BLaER1 (cell line): ENCODE measurements at regions not wholly inside any gene's neighbourhood (a gene's known extent, or its start where the extent isn't known, plus 50 kb on each side); places are given as distances from the start of the nearest gene placed in this dataset.

Experiments
- H3K27ac ChIP-seq: shearing (Covaris generic); formaldehyde crosslinking; 2 replicates; pipeline ENCODE4 v1.8.1; 2022
- H3K27me3 ChIP-seq: shearing (Covaris generic); formaldehyde crosslinking; 2 replicates; pipeline ENCODE4 v1.8.1; 2022
- H3K36me3 ChIP-seq: shearing (Covaris generic); formaldehyde crosslinking; 2 replicates; pipeline ENCODE4 v1.8.1; 2022
- H3K4me1 ChIP-seq: shearing (Covaris generic); formaldehyde crosslinking; 2 replicates; pipeline ENCODE4 v1.8.1; 2022
- H3K4me2 ChIP-seq: shearing (Covaris generic); formaldehyde crosslinking; 2 replicates; pipeline ENCODE4 v1.8.1; 2022
- H3K4me3 ChIP-seq: shearing (Covaris generic); formaldehyde crosslinking; 2 replicates; pipeline ENCODE4 v1.8.1; 2022
- H3K9ac ChIP-seq: shearing (Covaris generic); formaldehyde crosslinking; 2 replicates; pipeline ENCODE4 v1.8.1; 2022
- H3K9me3 ChIP-seq: shearing (Covaris generic); formaldehyde crosslinking; 2 replicates; pipeline ENCODE4 v1.8.1; 2022
- H4K20me1 ChIP-seq: shearing (Covaris generic); formaldehyde crosslinking; 2 replicates; pipeline ENCODE4 v1.8.1; 2022
- Cebpa-rat ChIP-seq: shearing (Covaris generic); IDR thresholded peaks from 2 replicates; pipeline ENCODE4 v1.8.1; 2022

DNA sequence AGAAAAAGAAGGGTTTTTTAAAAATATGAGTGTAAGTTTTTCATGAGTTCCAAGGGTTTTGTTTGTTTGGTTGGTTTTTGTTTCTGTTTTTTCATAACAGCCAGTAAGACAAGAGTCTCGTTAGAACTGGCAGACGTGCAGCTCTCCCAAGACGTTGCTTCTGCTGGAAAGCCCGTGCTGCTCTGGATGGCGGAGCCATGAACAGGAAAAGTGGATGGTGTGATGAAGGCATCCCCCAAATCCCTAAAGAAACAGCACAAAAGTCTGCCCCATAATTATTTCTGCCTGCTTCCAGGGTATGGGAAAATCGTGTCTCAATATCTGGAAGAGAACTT is 157.9 kb upstream of the BACE2 start:
- no peaks in the 10 kb centered on the region for H3K27me3 ChIP-seq
- no peak overlapping the region for H3K27ac ChIP-seq
- no peak overlapping the region for H3K9ac ChIP-seq

GRCh38 chr21:41011098-41011731 is 156.7 kb upstream of the BACE2 start:
- no peaks in the 10 kb centered on the region for H3K9me3 ChIP-seq
- H4K20me1 ChIP-seq, result no peaks in the 10 kb centered on the region
- no peaks in the 10 kb centered on the region for H3K4me1 ChIP-seq
- no peak for TF ChIP-seq Cebpa-rat
- H3K27ac ChIP-seq, result no peak overlapping the region
- H3K9ac ChIP-seq, result no peak overlapping the region
- H3K27me3 ChIP-seq, result no peaks in the 10 kb centered on the region
- no peak overlapping the region for H3K4me3 ChIP-seq
- no peak overlapping the region for H3K4me2 ChIP-seq
- H3K36me3 ChIP-seq, result no peaks in the 10 kb centered on the region

More for the DNA sequence above, 157.9 kb upstream of the BACE2 start:
- no peaks in the 10 kb centered on the region for H3K4me1 ChIP-seq
- no peaks in the 10 kb centered on the region for H3K36me3 ChIP-seq
- H4K20me1 ChIP-seq, result no peaks in the 10 kb centered on the region
- H3K4me2 ChIP-seq, result no peak overlapping the region
- H3K9me3 ChIP-seq, result no peaks in the 10 kb centered on the region
- no peak for TF ChIP-seq Cebpa-rat
- H3K4me3 ChIP-seq, result no peak overlapping the region

DNA sequence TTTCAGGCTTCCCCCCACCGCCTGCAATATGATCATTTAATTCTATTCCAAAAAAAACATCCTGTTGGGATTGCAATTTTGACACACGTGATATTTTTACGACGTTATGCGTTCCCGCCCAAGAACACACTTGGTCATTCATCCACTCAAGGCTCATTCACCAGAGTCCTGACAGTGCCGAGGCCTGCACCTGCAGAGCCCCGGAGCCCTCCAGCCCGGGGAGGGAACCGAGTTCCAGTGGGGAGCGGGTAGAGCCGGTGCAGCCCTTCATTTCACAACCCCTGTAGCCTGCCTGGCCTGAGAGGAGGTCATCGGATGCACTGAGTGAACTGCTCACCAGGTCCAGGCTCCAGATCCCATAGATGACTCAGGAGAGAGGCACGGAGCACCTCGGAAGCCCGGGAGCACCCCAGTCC is 156.0 kb upstream of the BACE2 start:
- no peaks in the 10 kb centered on the region for H3K9me3 ChIP-seq
- H3K27ac ChIP-seq, result no peak overlapping the region
- H3K4me2 ChIP-seq, result no peak overlapping the region
- H3K36me3 ChIP-seq, result no peaks in the 10 kb centered on the region
- no peak for TF ChIP-seq Cebpa-rat
- no peaks in the 10 kb centered on the region for H3K4me1 ChIP-seq
- no peaks in the 10 kb centered on the region for H4K20me1 ChIP-seq
- H3K4me3 ChIP-seq, result no peak overlapping the region
- H3K27me3 ChIP-seq, result no peaks in the 10 kb centered on the region
- H3K9ac ChIP-seq, result no peak overlapping the region

- Histone ChIP-seq H3K4me3 (no peak overlapping the region), H3K9me3 (no peaks in the 10 kb centered on the region), H4K20me1 (no peaks in the 10 kb centered on the region), H3K27ac (no peak overlapping the region), H3K9ac (no peak overlapping the region), H3K4me2 (no peak overlapping the region), H3K4me1 (no peaks in the 10 kb centered on the region), H3K27me3 (no peaks in the 10 kb centered on the region), H3K36me3 (no peaks in the 10 kb centered on the region)
- TF ChIP-seq Cebpa-rat, result no peak
Measured at GRCh38 chr21:41012425-41012824, 155.5 kb upstream of the BACE2 start.

DNA sequence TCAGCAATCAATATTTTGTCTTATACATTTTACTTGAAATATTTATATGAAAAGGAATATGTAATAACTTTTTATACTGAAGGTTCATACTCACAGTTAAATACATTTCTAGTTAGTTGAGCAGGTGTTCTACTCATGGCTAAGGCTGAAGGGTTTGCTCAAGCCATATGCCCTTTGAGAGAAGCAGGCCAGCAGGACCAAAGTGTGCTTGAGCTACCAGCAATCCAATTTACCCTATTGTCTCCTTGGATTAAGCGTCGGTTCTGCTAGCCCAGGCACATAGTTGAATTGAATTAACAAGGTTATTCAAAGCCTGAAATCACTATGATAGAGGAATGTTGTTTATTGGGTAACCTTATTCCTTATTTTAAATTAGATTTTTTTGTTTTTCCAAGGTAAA is 151.5 kb upstream of the BACE2 start:
- H3K9me3 ChIP-seq, result no peaks in the 10 kb centered on the region
- H3K9ac ChIP-seq, result no peak overlapping the region
- H3K4me3 ChIP-seq, result no peak overlapping the region
- no peaks in the 10 kb centered on the region for H4K20me1 ChIP-seq
- H3K36me3 ChIP-seq, result no peaks in the 10 kb centered on the region
- no peak overlapping the region for H3K4me2 ChIP-seq
- H3K4me1 ChIP-seq, result no peaks in the 10 kb centered on the region
- H3K27ac ChIP-seq, result no peak overlapping the region
- TF ChIP-seq Cebpa-rat, result no peak
- H3K27me3 ChIP-seq, result no peaks in the 10 kb centered on the region

DNA sequence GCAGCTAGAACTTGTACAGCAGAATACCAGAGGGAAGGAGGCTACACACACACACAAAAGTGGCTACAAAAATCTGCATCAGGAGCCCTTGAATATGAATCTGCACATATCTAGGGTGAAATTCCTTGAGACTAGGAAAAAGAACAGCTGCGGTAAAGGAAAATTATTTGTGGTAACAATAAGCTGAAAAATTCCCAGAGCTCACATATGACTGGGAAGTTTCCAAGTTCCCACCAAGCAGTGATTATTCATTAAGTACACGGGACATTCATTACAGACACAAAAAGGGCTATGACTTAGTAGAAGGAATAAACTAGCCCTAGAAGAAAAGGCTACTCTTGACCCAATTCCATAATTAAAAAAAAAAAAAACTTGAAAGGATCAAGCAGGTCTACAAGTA is 149.5 kb upstream of the BACE2 start:
- no peak overlapping the region for H3K4me2 ChIP-seq
- H3K36me3 ChIP-seq, result no peaks in the 10 kb centered on the region
- no peak overlapping the region for H3K9ac ChIP-seq
- no peaks in the 10 kb centered on the region for H3K4me1 ChIP-seq
- no peaks in the 10 kb centered on the region for H3K9me3 ChIP-seq
- H3K27me3 ChIP-seq, result no peaks in the 10 kb centered on the region
- TF ChIP-seq Cebpa-rat, result no peak
- no peak overlapping the region for H3K4me3 ChIP-seq
- no peak overlapping the region for H3K27ac ChIP-seq
- H4K20me1 ChIP-seq, result no peaks in the 10 kb centered on the region

- H3K9ac ChIP-seq, result no peak overlapping the region
- no peak for TF ChIP-seq Cebpa-rat
- no peaks in the 10 kb centered on the region for H3K9me3 ChIP-seq
- H3K4me1 ChIP-seq, result peaks cover 7% of the 10 kb centered on the region
- no peak overlapping the region for H3K27ac ChIP-seq
- H3K4me3 ChIP-seq, result no peak overlapping the region
- H4K20me1 ChIP-seq, result no peaks in the 10 kb centered on the region
- H3K27me3 ChIP-seq, result no peaks in the 10 kb centered on the region
- no peak overlapping the region for H3K4me2 ChIP-seq
- no peaks in the 10 kb centered on the region for H3K36me3 ChIP-seq
Measured at GRCh38 chr21:41023936-41024335, 144.0 kb upstream of the BACE2 start.

DNA sequence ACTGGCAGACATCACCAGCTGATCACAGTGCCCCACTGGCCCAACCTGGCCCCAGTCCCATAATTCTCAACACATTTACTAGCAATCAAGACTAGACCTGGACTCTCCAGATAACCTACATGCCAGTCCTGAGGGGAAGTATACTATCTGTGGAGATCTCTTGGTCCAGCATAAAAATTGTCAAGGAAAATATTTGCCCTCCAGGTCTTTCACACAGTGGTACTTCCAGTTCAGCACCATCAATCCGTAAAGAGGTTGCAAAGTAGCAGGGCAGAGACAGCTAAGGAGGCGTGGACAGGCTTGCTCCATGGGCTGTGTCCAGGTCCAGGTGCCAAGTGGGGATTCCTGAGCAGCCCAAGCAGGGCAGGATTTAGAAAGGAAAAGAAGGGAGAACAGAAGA is 143.6 kb upstream of the BACE2 start:
- TF ChIP-seq Cebpa-rat, result no peak
- Histone ChIP-seq H3K36me3 (no peaks in the 10 kb centered on the region), H4K20me1 (no peaks in the 10 kb centered on the region), H3K9ac (no peak overlapping the region), H3K9me3 (no peaks in the 10 kb centered on the region), H3K4me1 (peaks cover 7% of the 10 kb centered on the region), H3K27me3 (no peaks in the 10 kb centered on the region), H3K27ac (no peak overlapping the region), H3K4me2 (peak overlapping the region; percentile 39; the same call in 1 of the 2 replicates), H3K4me3 (no peak overlapping the region)

- peaks cover 7% of the 10 kb centered on the region for H3K4me1 ChIP-seq
- no peaks in the 10 kb centered on the region for H4K20me1 ChIP-seq
- no peak overlapping the region for H3K27ac ChIP-seq
- H3K9ac ChIP-seq, result no peak overlapping the region
- H3K4me2 ChIP-seq, result peak overlapping the region; percentile 39
- H3K36me3 ChIP-seq, result no peaks in the 10 kb centered on the region
- no peak for TF ChIP-seq Cebpa-rat
- no peak overlapping the region for H3K4me3 ChIP-seq
- no peaks in the 10 kb centered on the region for H3K9me3 ChIP-seq
- no peaks in the 10 kb centered on the region for H3K27me3 ChIP-seq
Measured at GRCh38 chr21:41024746-41025254, 143.2 kb upstream of the BACE2 start.

- no peak overlapping the region for H3K27ac ChIP-seq
- TF ChIP-seq Cebpa-rat, result no peak
- no peak overlapping the region for H3K4me3 ChIP-seq
- no peak overlapping the region for H3K9ac ChIP-seq
- no peaks in the 10 kb centered on the region for H3K27me3 ChIP-seq
- 0 out of 2 replicates have a peak, but pooled peaks cover under 1% of the 10 kb centered on the region for H3K9me3 ChIP-seq
- H4K20me1 ChIP-seq, result no peaks in the 10 kb centered on the region
- H3K4me2 ChIP-seq, result no peak overlapping the region
- peaks cover 6% of the 10 kb centered on the region for H3K4me1 ChIP-seq
- no peaks in the 10 kb centered on the region for H3K36me3 ChIP-seq
Measured at GRCh38 chr21:41029571-41029970, 138.4 kb upstream of the BACE2 start.
